ENCODE measurements at regions not wholly inside any gene's neighbourhood (a gene's known extent, or its start where the extent isn't known, plus 50 kb on each side); places are given as distances from the start of the nearest gene placed in this dataset.
"Not testable (repeated sequence)": the region's sequence is repeated elsewhere in the genome, so short reads cannot be mapped to it uniquely, and the experiment has no call there.

GRCh38 chr2:182550234-182550633 is 123.4 kb upstream of the PDE1A start:
- DNase-seq = no peak

- not testable (repeated sequence) for DNase-seq
These were observed 125.4 kb upstream of the PDE1A start for GRCh38 chr2:182552232-182552631.

- not testable (repeated sequence) for DNase-seq
These were observed 125.9 kb upstream of the PDE1A start for GRCh38 chr2:182552785-182553184.

- DNase-seq = no peak
These were observed 126.6 kb upstream of the PDE1A start for GRCh38 chr2:182553483-182553882.

GRCh38 chr2:182554950-182555349 is 128.1 kb upstream of the PDE1A start:
- DNase-seq = peak in 1 of 2 experiments; percentile 42

GRCh38 chr2:182558564-182558963 is 131.7 kb upstream of the PDE1A start:
- DNase-seq = no peak

GRCh38 chr2:182559623-182560022 is 132.8 kb upstream of the PDE1A start:
- DNase-seq = no peak

- no peak for DNase-seq
These were observed 139.2 kb upstream of the PDE1A start for GRCh38 chr2:182565911-182566567.

- DNase-seq = no peak
These were observed 142.5 kb upstream of the DNAJC10 start for GRCh38 chr2:182573553-182573952.

GRCh38 chr2:182577816-182578215 is 138.2 kb upstream of the DNAJC10 start:
- DNase-seq = no peak

- DNase-seq = no peak
These were observed 134.7 kb upstream of the DNAJC10 start for GRCh38 chr2:182581196-182581935.

GRCh38 chr2:182584462-182584861 is 131.6 kb upstream of the DNAJC10 start:
- no peak for DNase-seq

- no peak for DNase-seq
These were observed 131.1 kb upstream of the DNAJC10 start for GRCh38 chr2:182585001-182585400.

GRCh38 chr2:182585430-182585829 is 130.6 kb upstream of the DNAJC10 start:
- DNase-seq = no peak

GRCh38 chr2:182586426-182586825 is 129.6 kb upstream of the DNAJC10 start:
- no peak for DNase-seq

- DNase-seq = no peak
These were observed 128.2 kb upstream of the DNAJC10 start for GRCh38 chr2:182587831-182588230.

GRCh38 chr2:182589121-182589520 is 126.9 kb upstream of the DNAJC10 start:
- no peak for DNase-seq

GRCh38 chr2:182591774-182592173 is 124.3 kb upstream of the DNAJC10 start:
- no peak for DNase-seq

- no peak for DNase-seq
These were observed 123.2 kb upstream of the DNAJC10 start for GRCh38 chr2:182592691-182593393.

GRCh38 chr2:182593394-182593975 is 122.6 kb upstream of the DNAJC10 start:
- DNase-seq = no peak

- DNase-seq = no peak
These were observed 121.8 kb upstream of the DNAJC10 start for GRCh38 chr2:182594286-182594685.

GRCh38 chr2:182595650-182596049 is 120.4 kb upstream of the DNAJC10 start:
- DNase-seq = no peak

- DNase-seq = no peak
These were observed 118.3 kb upstream of the DNAJC10 start for GRCh38 chr2:182597570-182598295.
